ENCODE measurements at regions not wholly inside any gene's neighbourhood (a gene's known extent, or its start where the extent isn't known, plus 50 kb on each side); places are given as distances from the start of the nearest gene placed in this dataset.

DNA sequence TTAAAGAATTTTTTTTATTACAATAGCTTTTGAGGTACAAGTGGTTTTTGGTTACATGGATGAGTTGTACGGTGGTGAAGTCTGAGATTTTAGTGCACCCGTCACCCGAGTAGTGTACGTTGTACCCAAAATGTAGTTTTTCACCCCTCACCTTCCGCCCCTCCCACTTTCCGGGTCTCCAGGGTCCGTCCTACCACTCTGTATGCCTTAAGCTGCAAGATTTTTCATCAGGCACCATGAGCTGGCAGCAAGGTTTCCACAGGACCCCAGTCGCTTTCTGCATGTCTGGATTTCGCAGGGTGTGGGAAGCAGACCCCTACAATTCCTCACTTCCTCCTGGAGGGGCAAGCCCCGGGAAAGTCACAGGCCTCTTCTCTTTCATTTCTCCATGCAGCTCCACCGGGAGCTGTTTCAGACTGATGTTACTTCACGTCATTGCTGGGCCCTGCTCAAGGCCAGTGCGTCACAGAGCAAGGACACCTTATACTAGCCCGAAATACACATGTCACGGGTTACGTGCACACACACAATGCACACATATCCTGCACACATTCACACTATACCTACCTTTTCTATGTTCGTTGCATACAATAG, 179.1 kb downstream of the ZFP36L2 start:
- no peaks in the 10 kb centered on the region for H3K79me2 ChIP-seq (ENCODE audit: low read length)
- no peaks in the 10 kb centered on the region for H3K4me1 ChIP-seq (ENCODE audit: low read length)
- H3K27me3 ChIP-seq (ENCODE audit: low read length) = no peaks in the 10 kb centered on the region
- H3K9me2 ChIP-seq (replicated peaks; ENCODE audit: insufficient read depth, low read length) = no peaks in the 10 kb centered on the region
- no peak overlapping the region for H2AFZ ChIP-seq (ENCODE audit: low read length)
- H3K4me3 ChIP-seq (ENCODE audit: low read length) = no peak overlapping the region
- no peak for DNase-seq
- H3K4me2 ChIP-seq (ENCODE audit: low read depth, low read length, poor library complexity, severe bottlenecking) = no peak overlapping the region
- no peak overlapping the region for H3K27ac ChIP-seq (ENCODE audit: low read length)
- H3K9ac ChIP-seq (ENCODE audit: low read length) = no peak overlapping the region
- H4K20me1 ChIP-seq (ENCODE audit: insufficient read depth, low read depth, low read length) = no peaks in the 10 kb centered on the region
- no peaks in the 10 kb centered on the region for H3K9me3 ChIP-seq (ENCODE audit: low read length)
- H3K36me3 ChIP-seq (ENCODE audit: insufficient read depth, low read length) = no peaks in the 10 kb centered on the region

- Histone ChIP-seq H3K4me2 (ENCODE audit: low read depth, low read length, poor library complexity, severe bottlenecking) (no peak overlapping the region), H2AFZ (ENCODE audit: low read length) (no peak overlapping the region), H3K9ac (ENCODE audit: low read length) (no peak overlapping the region)
Measured at GRCh38 chr2:43045866-43046265, 180.5 kb downstream of the ZFP36L2 start.

DNA sequence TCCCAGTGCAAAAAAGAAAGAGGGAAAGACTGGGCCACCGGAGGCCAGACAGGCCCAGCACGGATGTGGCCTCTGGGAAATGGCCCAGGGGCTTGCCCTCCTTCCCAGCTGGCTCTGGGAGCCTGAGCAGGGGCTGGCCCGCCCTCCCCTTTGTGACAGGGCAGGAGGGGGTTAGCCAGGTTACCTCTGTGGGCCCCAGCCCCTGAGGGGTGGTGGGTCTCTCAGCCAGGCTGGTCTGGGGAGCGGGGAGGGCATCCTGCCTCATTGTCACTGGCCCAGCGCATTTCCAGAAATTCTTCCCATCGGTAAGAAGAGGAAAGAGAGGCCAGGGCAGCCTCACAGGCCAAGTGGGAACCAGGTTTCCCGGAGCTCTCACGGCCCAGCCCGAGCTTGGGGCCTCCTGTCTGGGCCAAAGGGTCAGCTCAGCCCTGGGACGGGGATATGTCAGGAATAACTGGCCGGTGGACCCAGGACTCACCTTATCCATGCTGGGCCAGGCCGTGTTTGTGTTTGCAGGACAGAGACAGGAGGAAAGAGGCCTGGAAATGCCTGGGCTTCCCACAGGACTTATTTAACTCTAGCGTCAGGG, 182.2 kb downstream of the ZFP36L2 start:
- no peaks in the 10 kb centered on the region for H3K27me3 ChIP-seq (ENCODE audit: low read length)
- H3K4me1 ChIP-seq (ENCODE audit: low read length) = no peaks in the 10 kb centered on the region
- no peak overlapping the region for H3K4me3 ChIP-seq (ENCODE audit: low read length)
- no peaks in the 10 kb centered on the region for H4K20me1 ChIP-seq (ENCODE audit: insufficient read depth, low read depth, low read length)
- H3K27ac ChIP-seq (ENCODE audit: low read length) = no peak overlapping the region
- no peak for DNase-seq
- no peaks in the 10 kb centered on the region for H3K9me3 ChIP-seq (ENCODE audit: low read length)
- H3K9me2 ChIP-seq (replicated peaks; ENCODE audit: insufficient read depth, low read length) = no peaks in the 10 kb centered on the region
- no peaks in the 10 kb centered on the region for H3K79me2 ChIP-seq (ENCODE audit: low read length)
- no peak overlapping the region for H3K9ac ChIP-seq (ENCODE audit: low read length)
- no peak overlapping the region for H3K4me2 ChIP-seq (ENCODE audit: low read depth, low read length, poor library complexity, severe bottlenecking)
- H2AFZ ChIP-seq (ENCODE audit: low read length) = no peak overlapping the region
- no peaks in the 10 kb centered on the region for H3K36me3 ChIP-seq (ENCODE audit: insufficient read depth, low read length)

More at GRCh38 chr2:43045866-43046265, 180.5 kb downstream of the ZFP36L2 start:
- DNase-seq = no peak
- Histone ChIP-seq H3K27me3 (ENCODE audit: low read length) (no peaks in the 10 kb centered on the region), H3K27ac (ENCODE audit: low read length) (no peak overlapping the region), H3K79me2 (ENCODE audit: low read length) (no peaks in the 10 kb centered on the region), H3K4me1 (ENCODE audit: low read length) (no peaks in the 10 kb centered on the region), H3K36me3 (ENCODE audit: insufficient read depth, low read length) (no peaks in the 10 kb centered on the region), H4K20me1 (ENCODE audit: insufficient read depth, low read depth, low read length) (no peaks in the 10 kb centered on the region), H3K9me2 (replicated peaks; ENCODE audit: insufficient read depth, low read length) (no peaks in the 10 kb centered on the region), H3K9me3 (ENCODE audit: low read length) (no peaks in the 10 kb centered on the region), H3K4me3 (ENCODE audit: low read length) (no peak overlapping the region)

- Histone ChIP-seq H3K9me3 (ENCODE audit: low read length) (no peaks in the 10 kb centered on the region), H3K4me1 (ENCODE audit: low read length) (no peaks in the 10 kb centered on the region), H3K36me3 (ENCODE audit: insufficient read depth, low read length) (no peaks in the 10 kb centered on the region), H3K9ac (ENCODE audit: low read length) (no peak overlapping the region), H3K27me3 (ENCODE audit: low read length) (no peaks in the 10 kb centered on the region), H4K20me1 (ENCODE audit: insufficient read depth, low read depth, low read length) (no peaks in the 10 kb centered on the region), H3K4me2 (ENCODE audit: low read depth, low read length, poor library complexity, severe bottlenecking) (no peak overlapping the region), H3K27ac (ENCODE audit: low read length) (no peak overlapping the region), H3K4me3 (ENCODE audit: low read length) (no peak overlapping the region), H3K79me2 (ENCODE audit: low read length) (no peaks in the 10 kb centered on the region), H3K9me2 (replicated peaks; ENCODE audit: insufficient read depth, low read length) (no peaks in the 10 kb centered on the region), H2AFZ (ENCODE audit: low read length) (no peak overlapping the region)
- DNase-seq = no peak
Measured at GRCh38 chr2:43043553-43043870, 182.9 kb downstream of the ZFP36L2 start.

- Histone ChIP-seq H3K4me3 (ENCODE audit: low read length) (no peak overlapping the region), H3K4me1 (ENCODE audit: low read length) (no peaks in the 10 kb centered on the region), H4K20me1 (ENCODE audit: insufficient read depth, low read depth, low read length) (no peaks in the 10 kb centered on the region), H3K79me2 (ENCODE audit: low read length) (no peaks in the 10 kb centered on the region), H2AFZ (ENCODE audit: low read length) (no peak overlapping the region), H3K36me3 (ENCODE audit: insufficient read depth, low read length) (no peaks in the 10 kb centered on the region), H3K27me3 (ENCODE audit: low read length) (no peaks in the 10 kb centered on the region), H3K9ac (ENCODE audit: low read length) (no peak overlapping the region), H3K27ac (ENCODE audit: low read length) (no peak overlapping the region), H3K4me2 (ENCODE audit: low read depth, low read length, poor library complexity, severe bottlenecking) (no peak overlapping the region), H3K9me3 (ENCODE audit: low read length) (no peaks in the 10 kb centered on the region), H3K9me2 (replicated peaks; ENCODE audit: insufficient read depth, low read length) (no peaks in the 10 kb centered on the region)
- no peak for DNase-seq
Measured at GRCh38 chr2:43041661-43042360, 184.6 kb downstream of the ZFP36L2 start.

GRCh38 chr2:43041173-43041591, 185.2 kb downstream of the ZFP36L2 start:
- no peak overlapping the region for H2AFZ ChIP-seq (ENCODE audit: low read length)
- H3K4me2 ChIP-seq (ENCODE audit: low read depth, low read length, poor library complexity, severe bottlenecking) = no peak overlapping the region
- H3K9ac ChIP-seq (ENCODE audit: low read length) = no peak overlapping the region
- H3K4me1 ChIP-seq (ENCODE audit: low read length) = no peaks in the 10 kb centered on the region
- no peaks in the 10 kb centered on the region for H3K36me3 ChIP-seq (ENCODE audit: insufficient read depth, low read length)
- no peak overlapping the region for H3K4me3 ChIP-seq (ENCODE audit: low read length)
- no peak for DNase-seq
- H3K79me2 ChIP-seq (ENCODE audit: low read length) = no peaks in the 10 kb centered on the region
- H3K9me3 ChIP-seq (ENCODE audit: low read length) = no peaks in the 10 kb centered on the region
- no peaks in the 10 kb centered on the region for H3K27me3 ChIP-seq (ENCODE audit: low read length)
- H3K27ac ChIP-seq (ENCODE audit: low read length) = no peak overlapping the region
- no peaks in the 10 kb centered on the region for H4K20me1 ChIP-seq (ENCODE audit: insufficient read depth, low read depth, low read length)
- no peaks in the 10 kb centered on the region for H3K9me2 ChIP-seq (replicated peaks; ENCODE audit: insufficient read depth, low read length)

DNA sequence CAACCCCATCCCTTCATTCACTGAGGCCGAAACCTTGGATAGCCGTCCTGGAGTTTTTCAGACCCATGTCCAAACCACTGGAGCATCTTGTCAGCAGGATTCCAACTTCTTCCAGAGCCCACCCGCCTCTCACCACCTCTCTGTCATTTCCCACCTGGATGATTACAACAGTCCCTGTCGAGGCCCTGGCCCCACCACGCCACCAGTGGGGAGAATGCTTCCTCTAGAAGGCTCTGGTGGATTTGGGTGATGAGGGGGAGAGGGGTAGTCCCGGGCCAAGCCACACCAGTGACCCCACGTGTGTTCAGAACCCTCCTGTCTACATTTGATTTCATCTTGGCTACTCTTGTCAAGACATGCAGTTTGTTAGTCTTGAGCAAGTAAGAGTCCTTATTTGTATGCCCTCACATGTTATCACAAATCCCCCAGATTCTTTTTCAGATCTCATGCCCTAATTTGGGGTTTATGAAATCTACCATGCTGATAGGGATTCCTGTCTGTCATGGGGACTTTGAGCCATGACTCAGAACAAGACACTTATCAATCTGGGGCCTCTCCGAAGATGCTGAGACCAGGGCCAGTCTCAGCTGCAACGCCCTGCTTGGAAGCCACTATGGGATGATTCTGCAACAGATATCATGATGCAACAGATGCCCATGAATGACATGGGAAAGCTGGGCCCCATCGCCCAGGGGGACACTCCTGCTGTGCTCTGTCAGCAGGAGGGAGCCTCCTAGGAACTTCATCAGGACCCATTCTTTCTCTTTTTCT, 186.1 kb downstream of the ZFP36L2 start:
- Histone ChIP-seq H4K20me1 (ENCODE audit: insufficient read depth, low read depth, low read length) (no peaks in the 10 kb centered on the region), H3K4me2 (ENCODE audit: low read depth, low read length, poor library complexity, severe bottlenecking) (no peak overlapping the region), H3K9ac (ENCODE audit: low read length) (no peak overlapping the region), H2AFZ (ENCODE audit: low read length) (no peak overlapping the region), H3K79me2 (ENCODE audit: low read length) (no peaks in the 10 kb centered on the region), H3K4me1 (ENCODE audit: low read length) (no peaks in the 10 kb centered on the region), H3K36me3 (ENCODE audit: insufficient read depth, low read length) (no peaks in the 10 kb centered on the region), H3K27me3 (ENCODE audit: low read length) (no peaks in the 10 kb centered on the region), H3K27ac (ENCODE audit: low read length) (no peak overlapping the region), H3K9me3 (ENCODE audit: low read length) (no peaks in the 10 kb centered on the region), H3K9me2 (replicated peaks; ENCODE audit: insufficient read depth, low read length) (no peaks in the 10 kb centered on the region), H3K4me3 (ENCODE audit: low read length) (no peak overlapping the region)
- DNase-seq = no peak

GRCh38 chr2:43039376-43040080, 186.9 kb downstream of the ZFP36L2 start:
- Histone ChIP-seq H4K20me1 (ENCODE audit: insufficient read depth, low read depth, low read length) (no peaks in the 10 kb centered on the region), H3K4me2 (ENCODE audit: low read depth, low read length, poor library complexity, severe bottlenecking) (no peak overlapping the region), H3K9me3 (ENCODE audit: low read length) (no peaks in the 10 kb centered on the region), H2AFZ (ENCODE audit: low read length) (no peak overlapping the region), H3K9me2 (replicated peaks; ENCODE audit: insufficient read depth, low read length) (no peaks in the 10 kb centered on the region), H3K79me2 (ENCODE audit: low read length) (no peaks in the 10 kb centered on the region), H3K4me1 (ENCODE audit: low read length) (no peaks in the 10 kb centered on the region), H3K4me3 (ENCODE audit: low read length) (no peak overlapping the region), H3K9ac (ENCODE audit: low read length) (no peak overlapping the region), H3K27me3 (ENCODE audit: low read length) (no peaks in the 10 kb centered on the region), H3K27ac (ENCODE audit: low read length) (no peak overlapping the region), H3K36me3 (ENCODE audit: insufficient read depth, low read length) (no peaks in the 10 kb centered on the region)
- DNase-seq = no peak
